ENCODE measurements at regions not wholly inside any gene's neighbourhood (a gene's known extent, or its start where the extent isn't known, plus 50 kb on each side); places are given as distances from the start of the nearest gene placed in this dataset.
A peak's percentile ranks its signal among the peaks of the same experiment; 100 is the strongest.
"Not testable (repeated sequence)": the region's sequence is repeated elsewhere in the genome, so short reads cannot be mapped to it uniquely, and the experiment has no call there.

- no peak for DNase-seq
Observed at GRCh38 chr14:46432516-46432915, 219.1 kb downstream of the RPL10L start.

GRCh38 chr14:46417066-46417465 is 234.5 kb downstream of the RPL10L start:
- no peak for DNase-seq

- DNase-seq = peak; percentile 94
Observed at GRCh38 chr14:46404865-46405811, 246.4 kb downstream of the RPL10L start.

- DNase-seq = not testable (repeated sequence)
Observed at GRCh38 chr14:46402001-46402690, 249.4 kb downstream of the RPL10L start.

GRCh38 chr14:46401066-46401465 is 250.5 kb downstream of the RPL10L start:
- DNase-seq = peak; percentile 21

GRCh38 chr14:46399049-46399448 is 252.5 kb downstream of the RPL10L start:
- DNase-seq = peak; percentile 98

- DNase-seq = no peak
Observed at GRCh38 chr14:46384611-46385010, 267.0 kb downstream of the RPL10L start.

GRCh38 chr14:46381674-46382073 is 269.9 kb downstream of the RPL10L start:
- no peak for DNase-seq

- DNase-seq = no peak
Observed at GRCh38 chr14:46378248-46378647, 273.3 kb downstream of the RPL10L start.

- no peak for DNase-seq
Observed at GRCh38 chr14:46377305-46377704, 274.3 kb downstream of the RPL10L start.

GRCh38 chr14:46369391-46369790 is 282.2 kb downstream of the RPL10L start:
- DNase-seq = no peak

- no peak for DNase-seq
Observed at GRCh38 chr14:46368275-46368674, 283.3 kb downstream of the RPL10L start.

GRCh38 chr14:46352844-46353243 is 298.7 kb downstream of the RPL10L start:
- DNase-seq = no peak

- peak; percentile 25 for DNase-seq
Observed at GRCh38 chr14:46344327-46344937, 307.1 kb downstream of the RPL10L start.

- DNase-seq = no peak
Observed at GRCh38 chr14:46325777-46326176, 325.8 kb downstream of the RPL10L start.

GRCh38 chr14:46325157-46325556 is 326.4 kb downstream of the RPL10L start:
- DNase-seq = no peak

- no peak for DNase-seq
Observed at GRCh38 chr14:46323404-46323762, 328.2 kb downstream of the RPL10L start.

- no peak for DNase-seq
Observed at GRCh38 chr14:46322730-46323403, 328.7 kb downstream of the RPL10L start.

- no peak for DNase-seq
Observed at GRCh38 chr14:46322076-46322475, 329.5 kb downstream of the RPL10L start.

GRCh38 chr14:46306267-46306666 is 345.3 kb downstream of the RPL10L start:
- DNase-seq = no peak

GRCh38 chr14:46300765-46301164 is 350.8 kb downstream of the RPL10L start:
- no peak for DNase-seq

GRCh38 chr14:46290706-46291105 is 360.9 kb downstream of the RPL10L start:
- no peak for DNase-seq

GRCh38 chr14:46279776-46280175 is 371.8 kb downstream of the RPL10L start:
- DNase-seq = no peak
